Fibroblast of gingiva (primary cell): ENCODE measurements at regions not wholly inside any gene's neighbourhood (a gene's known extent, or its start where the extent isn't known, plus 50 kb on each side); places are given as distances from the start of the nearest gene placed in this dataset.
A peak's percentile ranks its signal among the peaks of the same experiment; 100 is the strongest.

Experiments used
- DNase-seq: peaks from one replicate; pipeline ENCODE4 v3.0.0-alpha.2; 2011; ENCODE audit warnings: low read depth

GRCh38 chr12:70154960-70155589, 88.2 kb upstream of the CNOT2 start:
- no peak for DNase-seq

GRCh38 chr12:70157099-70157498, 86.1 kb upstream of the CNOT2 start:
- DNase-seq, result no peak

GRCh38 chr12:70165450-70165849, 77.8 kb upstream of the CNOT2 start:
- no peak for DNase-seq

GRCh38 chr12:70176290-70176689, 66.9 kb upstream of the CNOT2 start:
- no peak for DNase-seq

- DNase-seq, result no peak
Measured at GRCh38 chr12:70177631-70178030, 65.6 kb upstream of the CNOT2 start.

DNA sequence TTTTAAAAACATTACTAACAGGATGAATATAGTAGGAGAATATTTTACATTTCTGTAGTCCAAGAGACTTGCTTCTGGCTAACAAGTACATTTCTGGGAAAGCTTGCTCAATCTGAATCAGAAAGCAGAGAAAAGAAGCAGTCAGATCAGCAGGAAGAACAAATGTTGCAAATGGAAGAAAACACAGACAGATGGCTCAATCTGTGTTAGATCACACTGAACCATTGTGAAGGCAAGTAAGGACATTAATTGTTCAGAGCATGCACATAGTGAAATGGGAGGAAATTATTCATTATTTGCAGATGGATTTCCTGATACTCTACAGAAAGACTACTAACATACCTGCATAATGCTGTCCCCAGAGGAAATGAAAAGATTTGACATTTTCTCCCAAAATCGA, 65.2 kb upstream of the CNOT2 start:
- peak; percentile 52 for DNase-seq

DNA sequence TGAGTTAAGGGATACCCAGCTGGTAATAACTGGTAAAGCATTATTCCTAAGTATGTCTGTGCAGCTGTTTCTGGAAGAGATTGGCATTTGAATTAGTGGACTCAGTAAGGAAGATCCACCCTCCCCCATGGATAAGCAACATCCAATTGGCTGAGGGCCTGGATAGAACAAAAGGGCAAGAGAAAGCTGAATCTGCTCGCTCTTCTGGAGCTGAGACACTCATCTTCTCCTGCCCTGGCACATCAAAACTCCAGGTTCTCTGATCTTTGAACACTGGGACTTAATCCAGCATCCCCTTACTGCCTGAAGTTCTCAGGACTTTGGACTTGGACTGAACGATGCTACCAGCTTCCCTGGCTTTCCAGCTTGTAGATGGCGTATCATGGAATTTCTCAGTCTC, 63.1 kb upstream of the CNOT2 start:
- no peak for DNase-seq

GRCh38 chr12:70185301-70185700, 57.9 kb upstream of the CNOT2 start:
- no peak for DNase-seq

- no peak for DNase-seq
Measured at GRCh38 chr12:70186436-70186835, 56.8 kb upstream of the CNOT2 start.

- peak; percentile 5 for DNase-seq
Measured at GRCh38 chr12:70190262-70191010, 52.8 kb upstream of the CNOT2 start.
